K562 (cell line): ENCODE measurements at regions not wholly inside any gene's neighbourhood (a gene's known extent, or its start where the extent isn't known, plus 50 kb on each side); places are given as distances from the start of the nearest gene placed in this dataset.

Experiments
- GABPB2 ChIP-seq: fragments of 250-450 bp; sonication (Bioruptor Pico); conservative IDR thresholded peaks from 2 replicates; pipeline ENCODE4 v1.5.1; 2021; ENCODE audit warnings: mild to moderate bottlenecking
- HOMEZ ChIP-seq: fragments of 250-450 bp; sonication (Bioruptor Pico); IDR thresholded peaks from 2 replicates; pipeline ENCODE4 v1.4.0; 2020; ENCODE audit warnings: mild to moderate bottlenecking, moderate library complexity
- NR2C2 ChIP-seq, 2 experiments: fragments of 200-800 bp in 1 of 2; sonication (Bioruptor generic) in 1 of 2; sonication (generic) in 1 of 2; formaldehyde crosslinking in 1 of 2; IDR thresholded peaks; 2 replicates each; pipeline versions ENCODE4 v1.6.1 to v1.8.0; 2016 to 2022; ENCODE audit warnings: mild to moderate bottlenecking in 1 of 2, missing compliant biosample characterization in 1 of 2, missing genetic modification characterization in 1 of 2, missing genetic modification reagents in 1 of 2
- POLR2A ChIP-seq: fragments of 450-650 bp; conservative IDR thresholded peaks from 2 replicates; pipeline ENCODE4 v1.6.1; 2016
- RCOR1 ChIP-seq, 2 experiments: IDR thresholded peaks; 2 replicates each; pipeline ENCODE4 v1.6.1; 2012; ENCODE audit warnings: low read depth in 2 of 2, low read length in 2 of 2, borderline replicate concordance in 1 of 2, improper control_type of control experiment in 1 of 2
- REST ChIP-seq, 2 experiments: fragments of 450-650 bp; formaldehyde crosslinking in 1 of 2; IDR thresholded peaks; 2 replicates each; pipeline versions ENCODE4 v1.4.0 to v1.6.1; 2014 to 2020; ENCODE audit warnings: mild to moderate bottlenecking in 2 of 2, borderline replicate concordance in 1 of 2, low read depth in 1 of 2
- TCF7 ChIP-seq: sonication (generic); IDR thresholded peaks from 2 replicates; pipeline ENCODE4 v1.6.1; 2016; ENCODE audit warnings: antibody characterized with exemption, borderline replicate concordance
- ZNF316 ChIP-seq: fragments of 450-650 bp; IDR thresholded peaks from 2 replicates; pipeline ENCODE4 v1.6.1; 2016
- ZNF707 ChIP-seq: fragments of 250-450 bp; sonication (Bioruptor Pico); conservative IDR thresholded peaks from 2 replicates; pipeline ENCODE4 v1.8.0; 2022; ENCODE audit warnings: inconsistent platforms, mild to moderate bottlenecking, moderate library complexity
- TF ChIP-seq, protein P1 (sequence below), 3 experiments: IDR thresholded peaks in 2 of 3; conservative IDR thresholded peaks in 1 of 3; 2 replicates each; pipeline ENCODE4 v1.5.1; 2011 to 2012; ENCODE audit warnings: low read length in 3 of 3, mild to moderate bottlenecking in 3 of 3, control low read depth in 2 of 3, improper control_type of control experiment in 1 of 3, inconsistent platforms in 1 of 3, low read depth in 1 of 3, mixed read lengths in 1 of 3, moderate library complexity in 1 of 3; ENCODE audit not compliant: insufficient read depth in 2 of 3
- TF ChIP-seq, protein P2 (sequence below), 2 experiments: fragments of 450-650 bp in 1 of 2; sonication (generic) in 1 of 2; formaldehyde crosslinking in 1 of 2; IDR thresholded peaks in 1 of 2; conservative IDR thresholded peaks in 1 of 2; 2 replicates each; pipeline versions ENCODE4 v1.6.1 to v1.8.1; 2016 to 2023; ENCODE audit warnings: mild to moderate bottlenecking in 2 of 2, moderate library complexity in 2 of 2, inconsistent platforms in 1 of 2, missing genetic modification reagents in 1 of 2

- TF ChIP-seq ZNF316 (no peak), REST (IDR thresholded peaks at IDR 0.05; ENCODE audit: borderline replicate concordance) (no peak), REST (CRISPR knock-in tag; IDR thresholded peaks at IDR 0.05; ENCODE audit: low read depth) (no peak), NR2C2 (CRISPR knock-in tag; IDR thresholded peaks at IDR 0.05) (no peak), NR2C2 (tag; IDR thresholded peaks at IDR 0.05) (no peak), RCOR1 (IDR thresholded peaks at IDR 0.05; ENCODE audit: borderline replicate concordance in 1 of 2, low read depth in 2 of 2, low read length in 2 of 2) (no peak), TCF7 (no peak), ZNF707 (CRISPR knock-in tag) (no peak), HOMEZ (CRISPR knock-in tag) (no peak), GABPB2 (CRISPR knock-in tag) (no peak), POLR2A (no peak)
- TF ChIP-seq, protein P1, sequence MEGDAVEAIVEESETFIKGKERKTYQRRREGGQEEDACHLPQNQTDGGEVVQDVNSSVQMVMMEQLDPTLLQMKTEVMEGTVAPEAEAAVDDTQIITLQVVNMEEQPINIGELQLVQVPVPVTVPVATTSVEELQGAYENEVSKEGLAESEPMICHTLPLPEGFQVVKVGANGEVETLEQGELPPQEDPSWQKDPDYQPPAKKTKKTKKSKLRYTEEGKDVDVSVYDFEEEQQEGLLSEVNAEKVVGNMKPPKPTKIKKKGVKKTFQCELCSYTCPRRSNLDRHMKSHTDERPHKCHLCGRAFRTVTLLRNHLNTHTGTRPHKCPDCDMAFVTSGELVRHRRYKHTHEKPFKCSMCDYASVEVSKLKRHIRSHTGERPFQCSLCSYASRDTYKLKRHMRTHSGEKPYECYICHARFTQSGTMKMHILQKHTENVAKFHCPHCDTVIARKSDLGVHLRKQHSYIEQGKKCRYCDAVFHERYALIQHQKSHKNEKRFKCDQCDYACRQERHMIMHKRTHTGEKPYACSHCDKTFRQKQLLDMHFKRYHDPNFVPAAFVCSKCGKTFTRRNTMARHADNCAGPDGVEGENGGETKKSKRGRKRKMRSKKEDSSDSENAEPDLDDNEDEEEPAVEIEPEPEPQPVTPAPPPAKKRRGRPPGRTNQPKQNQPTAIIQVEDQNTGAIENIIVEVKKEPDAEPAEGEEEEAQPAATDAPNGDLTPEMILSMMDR (IDR thresholded peaks at IDR 0.05 in 2 of 3, conservative IDR thresholded peaks at IDR 0.05 in 1 of 3; ENCODE audit: insufficient read depth in 2 of 3, low read depth in 1 of 3, low read length in 3 of 3), result no peak
- TF ChIP-seq, protein P2, sequence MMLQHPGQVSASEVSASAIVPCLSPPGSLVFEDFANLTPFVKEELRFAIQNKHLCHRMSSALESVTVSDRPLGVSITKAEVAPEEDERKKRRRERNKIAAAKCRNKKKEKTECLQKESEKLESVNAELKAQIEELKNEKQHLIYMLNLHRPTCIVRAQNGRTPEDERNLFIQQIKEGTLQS (IDR thresholded peaks at IDR 0.05), result no peak
- TF ChIP-seq, protein P2 (CRISPR knock-in tag; conservative IDR thresholded peaks at IDR 0.05), result no peak
Measured at GRCh38 chr14:23899788-23900187, 53.8 kb upstream of the DHRS4 start.
